ENCODE measurements at regions not wholly inside any gene's neighbourhood (a gene's known extent, or its start where the extent isn't known, plus 50 kb on each side); places are given as distances from the start of the nearest gene placed in this dataset.

- TF ChIP-seq ZNF626 (tag by site-specific recombination; IDR thresholded peaks at IDR 0.05) (no peak), ZNF239 (tag by site-specific recombination; IDR thresholded peaks at IDR 0.05) (no peak), PRDM6 (tag by site-specific recombination; IDR thresholded peaks at IDR 0.05) (no peak), ZNF148 (tag by site-specific recombination; IDR thresholded peaks at IDR 0.05; ENCODE audit: borderline replicate concordance) (no peak), ZBTB7A (tag by site-specific recombination; IDR thresholded peaks at IDR 0.05; ENCODE audit: low read depth) (no peak), ZNF157 (tag by site-specific recombination; IDR thresholded peaks at IDR 0.05) (no peak), ZNF280C (tag by site-specific recombination; IDR thresholded peaks at IDR 0.05) (no peak), ZNF768 (tag by site-specific recombination; IDR thresholded peaks at IDR 0.05) (no peak), GFI1B (tag by site-specific recombination; IDR thresholded peaks at IDR 0.05) (no peak), ZNF23 (tag by site-specific recombination; IDR thresholded peaks at IDR 0.05; ENCODE audit: borderline replicate concordance) (no peak)
These were observed 182.2 kb downstream of the ZNF486 start (continued) for GRCh38 chr19:20349206-20349605.

- H3K36me3 ChIP-seq (ENCODE audit: control insufficient read depth in 2 of 2, insufficient read depth in 1 of 2, low read length in 2 of 2): no peaks in the 10 kb centered on the region
- H3K27ac ChIP-seq (ENCODE audit: extremely low read depth, low read depth, low read length): no peak overlapping the region
- H3K9me3 ChIP-seq (ENCODE audit: control insufficient read depth, insufficient read depth, low read depth, low read length): no peaks in the 10 kb centered on the region
- ChIA-PET POLR2A (no interaction called here), CTCF (no interaction called here)
- no peaks in the 10 kb centered on the region for H3K4me1 ChIP-seq (ENCODE audit: control insufficient read depth, insufficient read depth, low read length)
- no peak overlapping the region for H3K4me3 ChIP-seq (ENCODE audit: low read depth, low read length)
- peak; percentile 45 for TF ChIP-seq ZNF623 (tag by site-specific recombination; IDR thresholded peaks at IDR 0.05)
- peak; percentile 66 for TF ChIP-seq ZNF518A (tag by site-specific recombination; conservative IDR thresholded peaks at IDR 0.05; ENCODE audit: low read depth)
- TF ChIP-seq ZNF768 (tag by site-specific recombination; IDR thresholded peaks at IDR 0.05): no peak
- peak; percentile 51 for TF ChIP-seq ZNF555 (tag by site-specific recombination; conservative IDR thresholded peaks at IDR 0.05)
- no peak for TF ChIP-seq ZNF514 (tag by site-specific recombination; IDR thresholded peaks at IDR 0.05)
- 0 out of 2 replicates have a peak, but pooled peaks have one; percentile 44 for TF ChIP-seq ZNF560 (tag by site-specific recombination; IDR thresholded peaks at IDR 0.05; ENCODE audit: borderline replicate concordance)
- TF ChIP-seq REST (tag by site-specific recombination; IDR thresholded peaks at IDR 0.05): peak; percentile 29; the same call in 1 of the 2 replicates
- TF ChIP-seq ZNF350 (tag by site-specific recombination; IDR thresholded peaks at IDR 0.05): no peak
- no peak for TF ChIP-seq GLI2 (tag by site-specific recombination; IDR thresholded peaks at IDR 0.05; ENCODE audit: borderline replicate concordance, low read depth)
- no peak for TF ChIP-seq ZSCAN30 (tag by site-specific recombination; IDR thresholded peaks at IDR 0.05)
- TF ChIP-seq ZNF426 (tag by site-specific recombination; IDR thresholded peaks at IDR 0.05): peak; percentile 51
- no peak for TF ChIP-seq ZNF16 (tag by site-specific recombination; IDR thresholded peaks at IDR 0.05; ENCODE audit: low read depth)
- TF ChIP-seq ZNF394 (tag by site-specific recombination; IDR thresholded peaks at IDR 0.05; ENCODE audit: borderline replicate concordance): peak; percentile 78; the same call in 1 of the 2 replicates
These were observed 172.4 kb downstream of the ZNF486 start for GRCh38 chr19:20339444-20339843.

Data from HEK293 (cell line).